22Rv1 (cell line): ENCODE measurements at regions not wholly inside any gene's neighbourhood (a gene's known extent, or its start where the extent isn't known, plus 50 kb on each side); places are given as distances from the start of the nearest gene placed in this dataset.

Experiments used
- CTCF ChIP-seq: fragments of 450-650 bp; IDR thresholded peaks from 2 replicates; pipeline ENCODE4 v1.5.1; 2017; ENCODE audit warnings: mild to moderate bottlenecking
- ZFX ChIP-seq: fragments of 450-650 bp; IDR thresholded peaks from 2 replicates; pipeline ENCODE4 v1.6.1; 2017; ENCODE audit warnings: antibody characterized with exemption, borderline replicate concordance

DNA sequence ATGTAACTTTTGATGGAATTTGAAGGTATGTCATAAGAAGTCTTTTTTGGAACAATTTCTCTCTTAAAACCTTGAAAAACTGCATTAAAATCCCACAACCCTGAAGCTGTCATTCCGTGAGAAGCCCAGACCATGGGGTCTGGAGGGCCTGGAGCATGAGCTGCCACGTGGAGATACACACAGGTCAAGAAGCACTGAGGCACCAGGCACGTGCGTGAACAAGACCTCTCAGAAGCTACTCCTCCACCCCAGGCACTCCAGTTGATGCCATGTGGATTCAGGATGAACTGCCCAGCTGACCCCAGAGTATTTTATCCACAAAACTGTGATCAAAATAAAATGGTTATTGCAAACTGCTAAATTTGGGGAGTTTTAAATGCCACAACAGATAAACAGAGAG is 227.5 kb upstream of the BRINP1 start:
- TF ChIP-seq CTCF (no peak), ZFX (no peak)
